K562 (cell line): ENCODE measurements at regions not wholly inside any gene's neighbourhood (a gene's known extent, or its start where the extent isn't known, plus 50 kb on each side); places are given as distances from the start of the nearest gene placed in this dataset.

Source experiments
- ATF7 ChIP-seq: fragments of 450-650 bp; IDR thresholded peaks from 2 replicates; pipeline ENCODE4 v1.7.1; 2014; ENCODE audit warnings: mild to moderate bottlenecking, moderate library complexity
- BRD9 ChIP-seq: fragments of 450-650 bp; IDR thresholded peaks from 2 replicates; pipeline ENCODE4 v1.6.1; 2018; ENCODE audit warnings: low read depth; ENCODE audit not compliant: partially characterized antibody
- CBFA2T3 ChIP-seq: fragments of 450-650 bp; IDR thresholded peaks from 2 replicates; pipeline ENCODE4 v1.6.1; 2017
- CTBP1 ChIP-seq: fragments of 450-650 bp; IDR thresholded peaks from 2 replicates; pipeline ENCODE4 v1.6.1; 2016; ENCODE audit warnings: borderline replicate concordance
- EP400 ChIP-seq: fragments of 450-650 bp; IDR thresholded peaks from 2 replicates; pipeline ENCODE4 v1.6.1; 2017; ENCODE audit warnings: antibody characterized with exemption, mild to moderate bottlenecking, moderate library complexity
- ETV6 ChIP-seq, 3 experiments: fragments of 150-350 bp in 1 of 3; sonication (generic) in 1 of 3; formaldehyde crosslinking in 1 of 3; IDR thresholded peaks; 2 replicates each; pipeline versions ENCODE4 v1.6.1 to v1.8.0; 2014 to 2022; ENCODE audit warnings: borderline replicate concordance in 2 of 3, low read depth in 2 of 3, antibody characterized with exemption in 1 of 3, low read length in 1 of 3, mild to moderate bottlenecking in 1 of 3, missing genetic modification reagents in 1 of 3
- HDAC1 ChIP-seq, 2 experiments: fragments of 450-650 bp; IDR thresholded peaks; 2 replicates each; pipeline ENCODE4 v1.6.1; 2016 to 2017; ENCODE audit warnings: inconsistent platforms in 1 of 2, mild to moderate bottlenecking in 1 of 2, moderate library complexity in 1 of 2
- HNRNPH1 ChIP-seq: fragments of 200-400 bp; formaldehyde crosslinking; optimal IDR thresholded peaks from 2 replicates; pipeline ENCODE3; 2017; ENCODE audit warnings: low read depth, mild to moderate bottlenecking, low read length, moderate library complexity
- MTA1 ChIP-seq: fragments of 450-650 bp; IDR thresholded peaks from 2 replicates; pipeline ENCODE4 v1.6.1; 2017; ENCODE audit warnings: borderline replicate concordance
- NR4A1 ChIP-seq, 2 experiments: fragments of 250-450 bp in 1 of 2; fragments of 450-650 bp in 1 of 2; sonication (Bioruptor Pico) in 1 of 2; IDR thresholded peaks; 2 replicates each; pipeline versions ENCODE4 v1.4.0 to v1.6.1; 2016 to 2020; ENCODE audit warnings: mild to moderate bottlenecking in 2 of 2, missing compliant biosample characterization in 1 of 2, missing genetic modification characterization in 1 of 2, moderate library complexity in 1 of 2
- RAD51 ChIP-seq: fragments of 450-650 bp; IDR thresholded peaks from 2 replicates; pipeline ENCODE4 v1.7.1; 2016; ENCODE audit warnings: low read depth, mild to moderate bottlenecking, borderline replicate concordance
- TEAD4 ChIP-seq, 2 experiments: sonication (generic) in 1 of 2; formaldehyde crosslinking in 1 of 2; IDR thresholded peaks; 2 replicates each; pipeline versions ENCODE4 v1.6.1 to v1.8.0; 2012 to 2022; ENCODE audit warnings: borderline replicate concordance in 1 of 2, inconsistent platforms in 1 of 2, low read length in 1 of 2, mild to moderate bottlenecking in 1 of 2, missing genetic modification reagents in 1 of 2
- ZNF224 ChIP-seq: sonication (generic); formaldehyde crosslinking; IDR thresholded peaks from 2 replicates; pipeline ENCODE4 v1.8.0; 2022; ENCODE audit warnings: mild to moderate bottlenecking, missing genetic modification reagents
- ZNF592 ChIP-seq: fragments of 450-650 bp; IDR thresholded peaks from 2 replicates; pipeline ENCODE4 v1.6.1; 2017; ENCODE audit warnings: antibody characterized with exemption, mild to moderate bottlenecking
- ZNF830 ChIP-seq: fragments of 250-450 bp; sonication (Bioruptor Pico); IDR thresholded peaks from 2 replicates; pipeline ENCODE4 v1.5.0; 2021; ENCODE audit warnings: mild to moderate bottlenecking
- TF ChIP-seq, protein P1 (sequence below): fragments of 450-650 bp; IDR thresholded peaks from 2 replicates; pipeline ENCODE4 v1.6.1; 2017; ENCODE audit warnings: antibody characterized with exemption
- TF ChIP-seq, protein P2 (sequence below): IDR thresholded peaks from 3 replicates; pipeline ENCODE4 v1.6.1; 2011; ENCODE audit warnings: borderline replicate concordance, mild to moderate bottlenecking, moderate library complexity; ENCODE audit not compliant: insufficient read length; ENCODE audit errors: extremely low read depth

GRCh38 chr7:149707448-149707886 is 65.9 kb downstream of the ZNF467 start (continued):
- TF ChIP-seq EP400 (peak; percentile 14; the same call in 1 of the 2 replicates), RAD51 (no peak), TEAD4 (IDR thresholded peaks at IDR 0.05; ENCODE audit: low read length) (peak; percentile 80), TEAD4 (CRISPR knock-in tag; IDR thresholded peaks at IDR 0.05; ENCODE audit: borderline replicate concordance) (no peak), HNRNPH1 (no peak), ETV6 (IDR thresholded peaks at IDR 0.05; ENCODE audit: borderline replicate concordance in 1 of 2, low read depth in 2 of 2, low read length in 1 of 2) (peak; percentile 41 to 51; a peak in 2 of 4 replicates), ETV6 (CRISPR knock-in tag; IDR thresholded peaks at IDR 0.05; ENCODE audit: borderline replicate concordance) (no peak), NR4A1 (CRISPR knock-in tag; IDR thresholded peaks at IDR 0.05) (no peak), NR4A1 (tag; IDR thresholded peaks at IDR 0.05) (0 out of 2 replicates have a peak, but pooled peaks have one; percentile 47), MTA1 (peak; percentile 46; the same call in 1 of the 2 replicates), ATF7 (peak; percentile 30; the same call in 1 of the 2 replicates), ZNF224 (CRISPR knock-in tag) (no peak), ZNF830 (CRISPR knock-in tag) (no peak), BRD9 (peak; percentile 64), CTBP1 (peak; percentile 36; the same call in 1 of the 2 replicates), ZNF592 (peak; percentile 64; the same call in 1 of the 2 replicates), CBFA2T3 (peak; percentile 19; the same call in 1 of the 2 replicates), HDAC1 (IDR thresholded peaks at IDR 0.05) (0 out of 4 replicates have a peak, but pooled peaks of 1 of the 2 experiments have one; percentile 48)
- TF ChIP-seq, protein P1, sequence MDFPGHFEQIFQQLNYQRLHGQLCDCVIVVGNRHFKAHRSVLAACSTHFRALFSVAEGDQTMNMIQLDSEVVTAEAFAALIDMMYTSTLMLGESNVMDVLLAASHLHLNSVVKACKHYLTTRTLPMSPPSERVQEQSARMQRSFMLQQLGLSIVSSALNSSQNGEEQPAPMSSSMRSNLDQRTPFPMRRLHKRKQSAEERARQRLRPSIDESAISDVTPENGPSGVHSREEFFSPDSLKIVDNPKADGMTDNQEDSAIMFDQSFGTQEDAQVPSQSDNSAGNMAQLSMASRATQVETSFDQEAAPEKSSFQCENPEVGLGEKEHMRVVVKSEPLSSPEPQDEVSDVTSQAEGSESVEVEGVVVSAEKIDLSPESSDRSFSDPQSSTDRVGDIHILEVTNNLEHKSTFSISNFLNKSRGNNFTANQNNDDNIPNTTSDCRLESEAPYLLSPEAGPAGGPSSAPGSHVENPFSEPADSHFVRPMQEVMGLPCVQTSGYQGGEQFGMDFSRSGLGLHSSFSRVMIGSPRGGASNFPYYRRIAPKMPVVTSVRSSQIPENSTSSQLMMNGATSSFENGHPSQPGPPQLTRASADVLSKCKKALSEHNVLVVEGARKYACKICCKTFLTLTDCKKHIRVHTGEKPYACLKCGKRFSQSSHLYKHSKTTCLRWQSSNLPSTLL, result peak; percentile 58; the same call in 1 of the 2 replicates
- TF ChIP-seq, protein P2, sequence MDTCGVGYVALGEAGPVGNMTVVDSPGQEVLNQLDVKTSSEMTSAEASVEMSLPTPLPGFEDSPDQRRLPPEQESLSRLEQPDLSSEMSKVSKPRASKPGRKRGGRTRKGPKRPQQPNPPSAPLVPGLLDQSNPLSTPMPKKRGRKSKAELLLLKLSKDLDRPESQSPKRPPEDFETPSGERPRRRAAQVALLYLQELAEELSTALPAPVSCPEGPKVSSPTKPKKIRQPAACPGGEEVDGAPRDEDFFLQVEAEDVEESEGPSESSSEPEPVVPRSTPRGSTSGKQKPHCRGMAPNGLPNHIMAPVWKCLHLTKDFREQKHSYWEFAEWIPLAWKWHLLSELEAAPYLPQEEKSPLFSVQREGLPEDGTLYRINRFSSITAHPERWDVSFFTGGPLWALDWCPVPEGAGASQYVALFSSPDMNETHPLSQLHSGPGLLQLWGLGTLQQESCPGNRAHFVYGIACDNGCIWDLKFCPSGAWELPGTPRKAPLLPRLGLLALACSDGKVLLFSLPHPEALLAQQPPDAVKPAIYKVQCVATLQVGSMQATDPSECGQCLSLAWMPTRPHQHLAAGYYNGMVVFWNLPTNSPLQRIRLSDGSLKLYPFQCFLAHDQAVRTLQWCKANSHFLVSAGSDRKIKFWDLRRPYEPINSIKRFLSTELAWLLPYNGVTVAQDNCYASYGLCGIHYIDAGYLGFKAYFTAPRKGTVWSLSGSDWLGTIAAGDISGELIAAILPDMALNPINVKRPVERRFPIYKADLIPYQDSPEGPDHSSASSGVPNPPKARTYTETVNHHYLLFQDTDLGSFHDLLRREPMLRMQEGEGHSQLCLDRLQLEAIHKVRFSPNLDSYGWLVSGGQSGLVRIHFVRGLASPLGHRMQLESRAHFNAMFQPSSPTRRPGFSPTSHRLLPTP, result peak; percentile 75
